H1 (cell line): ENCODE measurements at regions not wholly inside any gene's neighbourhood (a gene's known extent, or its start where the extent isn't known, plus 50 kb on each side); places are given as distances from the start of the nearest gene placed in this dataset.

Experiments
- TAF1 ChIP-seq: IDR thresholded peaks from 2 replicates; pipeline ENCODE4 v1.6.1; 2011; ENCODE audit warnings: mild to moderate bottlenecking, low read depth, low read length
- TCF12 ChIP-seq: IDR thresholded peaks from 2 replicates; pipeline ENCODE4 v1.6.1; 2011; ENCODE audit warnings: low read depth, mild to moderate bottlenecking, low read length

GRCh38 chr15:75149867-75150709 lies 51.6 kb upstream of the C15orf39 start (continued):
- TF ChIP-seq TAF1 (no peak), TCF12 (no peak)
